ENCODE measurements at regions not wholly inside any gene's neighbourhood (a gene's known extent, or its start where the extent isn't known, plus 50 kb on each side); places are given as distances from the start of the nearest gene placed in this dataset.
"Not testable (repeated sequence)": the region's sequence is repeated elsewhere in the genome, so short reads cannot be mapped to it uniquely, and the experiment has no call there.

DNA sequence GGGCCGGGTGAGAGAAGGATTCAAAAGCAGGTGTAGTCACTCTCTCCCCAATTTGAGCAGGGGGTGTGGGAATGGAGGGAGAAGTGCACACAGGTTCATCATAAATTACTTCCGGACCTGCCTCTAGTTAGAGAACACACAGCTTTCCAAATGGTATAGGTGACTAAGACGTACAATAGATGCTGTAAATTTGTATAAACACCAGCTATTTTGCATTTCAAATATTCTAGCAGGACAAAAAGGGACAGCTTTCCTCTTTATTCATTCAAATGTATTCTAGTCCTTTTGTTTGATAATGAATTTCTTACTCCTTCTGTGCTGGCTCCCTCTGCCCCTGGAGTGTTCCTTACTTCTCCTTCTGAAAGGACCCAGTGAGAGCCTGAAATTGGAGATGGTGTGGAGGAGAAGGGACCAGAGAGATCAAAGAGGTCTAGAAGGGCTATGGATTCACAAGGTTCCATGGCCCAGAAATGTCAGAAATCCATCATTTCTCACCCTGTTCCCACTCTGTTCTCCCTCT, 53.2 kb upstream of the SH3BP4 start:
- peaks cover 4% of the 10 kb centered on the region for H3K36me3 Mint-ChIP-seq (ENCODE audit: unreplicated experiment)
- TF ChIP-seq, protein P1, sequence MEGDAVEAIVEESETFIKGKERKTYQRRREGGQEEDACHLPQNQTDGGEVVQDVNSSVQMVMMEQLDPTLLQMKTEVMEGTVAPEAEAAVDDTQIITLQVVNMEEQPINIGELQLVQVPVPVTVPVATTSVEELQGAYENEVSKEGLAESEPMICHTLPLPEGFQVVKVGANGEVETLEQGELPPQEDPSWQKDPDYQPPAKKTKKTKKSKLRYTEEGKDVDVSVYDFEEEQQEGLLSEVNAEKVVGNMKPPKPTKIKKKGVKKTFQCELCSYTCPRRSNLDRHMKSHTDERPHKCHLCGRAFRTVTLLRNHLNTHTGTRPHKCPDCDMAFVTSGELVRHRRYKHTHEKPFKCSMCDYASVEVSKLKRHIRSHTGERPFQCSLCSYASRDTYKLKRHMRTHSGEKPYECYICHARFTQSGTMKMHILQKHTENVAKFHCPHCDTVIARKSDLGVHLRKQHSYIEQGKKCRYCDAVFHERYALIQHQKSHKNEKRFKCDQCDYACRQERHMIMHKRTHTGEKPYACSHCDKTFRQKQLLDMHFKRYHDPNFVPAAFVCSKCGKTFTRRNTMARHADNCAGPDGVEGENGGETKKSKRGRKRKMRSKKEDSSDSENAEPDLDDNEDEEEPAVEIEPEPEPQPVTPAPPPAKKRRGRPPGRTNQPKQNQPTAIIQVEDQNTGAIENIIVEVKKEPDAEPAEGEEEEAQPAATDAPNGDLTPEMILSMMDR (IDR thresholded peaks at IDR 0.05; ENCODE audit: partially characterized antibody, unreplicated experiment) = no peak
- peaks cover 2% of the 10 kb centered on the region for H3K9me3 Mint-ChIP-seq (ENCODE audit: unreplicated experiment)
- no peak for DNase-seq
- peaks cover 5% of the 10 kb centered on the region for H3K4me1 Mint-ChIP-seq (ENCODE audit: low read depth, unreplicated experiment)
- H3K4me3 Mint-ChIP-seq (ENCODE audit: unreplicated experiment) = no peak overlapping the region
- peaks cover 1% of the 10 kb centered on the region for H3K27me3 Mint-ChIP-seq (ENCODE audit: unreplicated experiment)
- no peak overlapping the region for H3K27ac Mint-ChIP-seq (ENCODE audit: unreplicated experiment)

DNA sequence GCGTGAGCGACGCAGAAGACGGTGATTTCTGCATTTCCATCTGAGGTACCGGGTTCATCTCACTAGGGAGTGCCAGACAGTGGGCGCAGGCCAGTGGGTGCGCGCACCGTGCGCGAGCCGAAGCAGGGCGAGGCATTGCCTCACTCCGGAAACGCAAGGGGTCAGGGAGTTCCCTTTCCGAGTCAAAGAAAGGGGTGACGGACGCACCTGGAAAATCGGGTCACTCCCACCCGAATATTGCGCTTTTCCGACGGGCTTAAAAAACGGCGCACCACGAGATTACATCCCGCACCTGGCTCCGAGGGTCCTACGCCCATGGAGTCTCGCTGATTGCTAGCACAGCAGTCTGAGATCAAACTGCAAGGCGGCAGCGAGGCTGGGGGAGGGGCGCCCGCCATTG, 63.4 kb upstream of the SH3BP4 start:
- not testable (repeated sequence) for DNase-seq; H3K36me3 Mint-ChIP-seq (ENCODE audit: unreplicated experiment); H3K9me3 Mint-ChIP-seq (ENCODE audit: unreplicated experiment); H3K4me1 Mint-ChIP-seq (ENCODE audit: low read depth, unreplicated experiment); H3K27me3 Mint-ChIP-seq (ENCODE audit: unreplicated experiment)
- Mint-ChIP-seq H3K27ac (ENCODE audit: unreplicated experiment) (peak overlapping the region; percentile 17), H3K4me3 (ENCODE audit: unreplicated experiment) (peak overlapping the region; percentile 34)

DNA sequence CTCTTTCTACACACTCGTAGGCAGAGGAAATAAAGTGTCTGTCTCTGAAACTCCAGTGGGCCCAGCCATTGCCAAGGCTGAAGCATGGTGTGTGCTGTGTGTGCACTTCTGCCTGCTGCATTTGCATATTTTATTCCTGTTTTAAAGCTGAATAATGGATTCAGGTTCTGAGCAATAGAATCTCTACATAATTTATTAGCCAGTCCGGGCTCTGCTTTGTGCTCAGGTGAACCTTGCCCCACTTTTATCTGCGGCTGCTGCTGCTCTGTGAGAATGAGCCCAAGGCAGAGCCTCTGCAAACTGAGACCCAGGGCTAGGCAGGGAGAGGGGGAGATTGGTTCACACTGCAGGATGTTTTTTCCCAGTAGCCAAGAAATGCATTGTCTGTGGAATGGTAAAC, 64.6 kb upstream of the SH3BP4 start:
- H3K4me1 Mint-ChIP-seq (ENCODE audit: low read depth, unreplicated experiment) = peaks cover 2% of the 10 kb centered on the region
- no peaks in the 10 kb centered on the region for H3K9me3 Mint-ChIP-seq (ENCODE audit: unreplicated experiment)
- no peak for DNase-seq
- peaks cover 1% of the 10 kb centered on the region for H3K27me3 Mint-ChIP-seq (ENCODE audit: unreplicated experiment)
- H3K27ac Mint-ChIP-seq (ENCODE audit: unreplicated experiment) = no peak overlapping the region
- TF ChIP-seq, protein P1 (IDR thresholded peaks at IDR 0.05; ENCODE audit: partially characterized antibody, unreplicated experiment) = no peak
- peaks cover 4% of the 10 kb centered on the region for H3K36me3 Mint-ChIP-seq (ENCODE audit: unreplicated experiment)
- H3K4me3 Mint-ChIP-seq (ENCODE audit: unreplicated experiment) = no peak overlapping the region

DNA sequence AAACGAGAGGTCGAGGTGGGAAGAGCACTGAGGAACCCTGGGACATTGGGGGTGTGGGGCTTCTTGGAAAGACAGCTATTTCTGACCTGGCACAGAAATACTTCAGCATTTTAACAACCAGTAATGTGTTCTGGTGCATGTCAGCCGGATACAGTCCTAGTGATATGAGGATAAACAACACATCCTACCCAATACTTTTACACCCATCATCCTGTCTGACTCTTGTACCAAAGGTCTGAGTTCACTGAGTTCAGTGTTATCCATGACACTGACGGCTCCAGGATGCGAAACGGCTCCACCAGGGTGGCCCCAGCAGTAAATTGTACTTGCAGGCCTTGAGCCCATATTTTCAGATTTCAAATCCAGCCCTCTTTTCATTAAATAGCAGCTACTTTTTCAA, 65.9 kb upstream of the SH3BP4 start:
- Mint-ChIP-seq H3K4me1 (ENCODE audit: low read depth, unreplicated experiment) (peaks cover 2% of the 10 kb centered on the region), H3K27me3 (ENCODE audit: unreplicated experiment) (peaks cover 3% of the 10 kb centered on the region), H3K36me3 (ENCODE audit: unreplicated experiment) (peaks cover 4% of the 10 kb centered on the region), H3K4me3 (ENCODE audit: unreplicated experiment) (no peak overlapping the region), H3K9me3 (ENCODE audit: unreplicated experiment) (no peaks in the 10 kb centered on the region), H3K27ac (ENCODE audit: unreplicated experiment) (no peak overlapping the region)
- TF ChIP-seq, protein P1 (IDR thresholded peaks at IDR 0.05; ENCODE audit: partially characterized antibody, unreplicated experiment) = no peak
- no peak for DNase-seq

DNA sequence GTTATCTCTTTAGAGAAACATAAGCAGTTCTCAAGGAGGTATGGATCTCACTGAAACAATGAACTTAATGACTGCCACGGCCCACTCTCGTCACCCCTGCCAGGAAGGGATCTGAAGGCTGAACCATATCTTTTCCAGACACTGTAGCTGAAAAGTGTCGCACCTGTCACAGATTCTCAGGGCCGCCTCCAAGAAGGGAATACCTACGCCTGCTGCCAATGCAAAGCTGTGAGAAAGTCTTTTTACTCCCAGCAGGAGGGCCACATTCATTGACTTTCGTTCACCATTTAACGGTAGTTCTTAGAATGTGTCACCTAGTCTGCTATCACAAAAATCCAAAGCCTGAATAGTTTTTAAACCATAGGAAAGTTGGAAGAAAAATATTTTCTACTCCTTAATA, 66.7 kb upstream of the SH3BP4 start:
- Mint-ChIP-seq H3K36me3 (ENCODE audit: unreplicated experiment) (peaks cover 4% of the 10 kb centered on the region), H3K27me3 (ENCODE audit: unreplicated experiment) (peaks cover 3% of the 10 kb centered on the region), H3K27ac (ENCODE audit: unreplicated experiment) (no peak overlapping the region), H3K4me1 (ENCODE audit: low read depth, unreplicated experiment) (peaks cover 2% of the 10 kb centered on the region), H3K4me3 (ENCODE audit: unreplicated experiment) (no peak overlapping the region), H3K9me3 (ENCODE audit: unreplicated experiment) (no peaks in the 10 kb centered on the region)
- TF ChIP-seq, protein P1 (IDR thresholded peaks at IDR 0.05; ENCODE audit: partially characterized antibody, unreplicated experiment) = no peak
- DNase-seq = no peak

All from glutamatergic neuron (in vitro differentiated cells).